ENCODE measurements at regions not wholly inside any gene's neighbourhood (a gene's known extent, or its start where the extent isn't known, plus 50 kb on each side); places are given as distances from the start of the nearest gene placed in this dataset.

DNA sequence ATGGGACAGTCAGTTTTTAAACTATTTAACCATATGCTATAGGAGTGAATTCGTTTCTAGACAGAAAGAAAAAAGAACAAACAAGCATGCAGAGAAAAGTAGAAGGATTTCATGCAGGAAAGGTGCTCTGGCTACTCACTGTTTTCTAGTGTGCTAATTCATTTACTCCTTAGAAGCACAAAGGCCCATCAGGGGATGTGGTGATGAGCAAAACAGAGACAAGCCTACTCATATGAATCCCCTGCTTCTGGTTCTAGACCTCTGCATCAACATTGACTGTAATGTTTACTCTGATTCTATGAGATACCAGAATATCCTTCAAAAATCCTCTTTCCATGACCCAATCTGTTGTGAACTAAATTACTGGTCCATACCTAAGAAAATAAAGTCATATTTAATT lies 801.9 kb downstream of the PLOD2 start:
- Histone ChIP-seq H3K14ac (ENCODE audit: low read length in 2 of 2) (no peak overlapping the region), H2AFZ (ENCODE audit: low read depth, low read length) (no peak overlapping the region), H3K4me1 (ENCODE audit: control insufficient read depth, insufficient read depth, low read depth, low read length) (peaks cover 2% of the 10 kb centered on the region), H2BK5ac (ENCODE audit: low read depth, low read length, poor library complexity, severe bottlenecking) (no peak overlapping the region), H3K4ac (ENCODE audit: low read depth in 1 of 2, low read length in 2 of 2) (no peak overlapping the region), H3K4me2 (ENCODE audit: low read length, poor library complexity, severe bottlenecking) (no peak overlapping the region), H3K79me1 (replicated peaks; ENCODE audit: low read length, poor library complexity, severe bottlenecking) (no peaks in the 10 kb centered on the region), H3K27ac (ENCODE audit: low read length, poor library complexity, severe bottlenecking) (no peak overlapping the region), H3K18ac (ENCODE audit: low read depth in 1 of 2, low read length in 2 of 2) (no peak overlapping the region), H2AK5ac (ENCODE audit: low read length, severe bottlenecking) (no peak overlapping the region), H3K9me3 (ENCODE audit: control insufficient read depth, low read length) (peaks cover 39% of the 10 kb centered on the region), H3K23ac (ENCODE audit: low read length in 2 of 2) (no peak overlapping the region), H3K4me3 (ENCODE audit: insufficient read depth in 1 of 2, low read depth in 1 of 2, low read length in 2 of 2) (no peak overlapping the region), H3K9ac (ENCODE audit: low read length) (no peak overlapping the region), H2BK15ac (ENCODE audit: low read depth, poor library complexity, severe bottlenecking) (no peak overlapping the region), H3K36me3 (ENCODE audit: control insufficient read depth in 1 of 2, insufficient read depth in 2 of 2, low read depth in 1 of 2, low read length in 2 of 2) (peaks cover 0 to 3% of the 10 kb centered on the region in 2 experiments), H3K27me3 (ENCODE audit: control insufficient read depth in 1 of 2, insufficient read depth in 1 of 2, low read length in 2 of 2) (no peaks in the 10 kb centered on the region), H2BK120ac (ENCODE audit: low read depth, low read length) (no peak overlapping the region), H2BK12ac (ENCODE audit: low read length in 2 of 2) (no peak overlapping the region), H4K8ac (ENCODE audit: low read length) (no peak overlapping the region), H4K91ac (ENCODE audit: low read length) (no peak overlapping the region)
- no peak for DNase-seq
- WGBS = 71% methylated on average over 1 of the region's 1 CpG

DNA sequence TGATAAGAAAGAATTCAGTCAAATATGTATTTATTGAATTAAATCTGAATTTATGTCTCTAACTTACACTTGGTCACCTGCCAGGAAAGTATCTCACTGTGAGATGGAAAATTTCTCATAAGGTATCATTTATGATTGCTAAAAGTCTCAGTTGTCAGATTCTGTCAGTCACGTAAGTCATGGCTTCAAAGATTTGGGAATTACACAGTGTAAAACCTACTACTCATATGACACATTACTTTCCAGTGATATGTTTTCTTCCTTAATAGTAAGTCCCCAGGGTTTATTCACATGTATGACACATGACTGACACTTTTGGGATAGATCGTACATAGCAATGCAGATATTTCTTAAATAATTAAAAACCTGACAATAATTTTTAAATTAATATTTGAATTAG lies 792.2 kb downstream of the PLOD2 start:
- no peaks in the 10 kb centered on the region for H3K27me3 ChIP-seq (ENCODE audit: control insufficient read depth in 1 of 2, insufficient read depth in 1 of 2, low read length in 2 of 2)
- H2BK5ac ChIP-seq (ENCODE audit: low read depth, low read length, poor library complexity, severe bottlenecking) = no peak overlapping the region
- H4K91ac ChIP-seq (ENCODE audit: low read length) = no peak overlapping the region
- no peak overlapping the region for H3K4me2 ChIP-seq (ENCODE audit: low read length, poor library complexity, severe bottlenecking)
- H3K4me3 ChIP-seq (ENCODE audit: insufficient read depth in 1 of 2, low read depth in 1 of 2, low read length in 2 of 2) = no peak overlapping the region
- H3K18ac ChIP-seq (ENCODE audit: low read depth in 1 of 2, low read length in 2 of 2) = no peak overlapping the region
- no peak overlapping the region for H2BK120ac ChIP-seq (ENCODE audit: low read depth, low read length)
- no peak overlapping the region for H3K4ac ChIP-seq (ENCODE audit: low read depth in 1 of 2, low read length in 2 of 2)
- no peak for DNase-seq
- no peak overlapping the region for H2AK5ac ChIP-seq (ENCODE audit: low read length, severe bottlenecking)
- H3K9me3 ChIP-seq (ENCODE audit: control insufficient read depth, low read length) = peaks cover 14% of the 10 kb centered on the region
- no peak overlapping the region for H3K27ac ChIP-seq (ENCODE audit: low read length, poor library complexity, severe bottlenecking)
- H3K36me3 ChIP-seq (ENCODE audit: control insufficient read depth in 1 of 2, insufficient read depth in 2 of 2, low read depth in 1 of 2, low read length in 2 of 2) = no peaks in the 10 kb centered on the region
- H2BK15ac ChIP-seq (ENCODE audit: low read depth, poor library complexity, severe bottlenecking) = no peak overlapping the region
- H2BK12ac ChIP-seq (ENCODE audit: low read length in 2 of 2) = no peak overlapping the region
- H3K9ac ChIP-seq (ENCODE audit: low read length) = no peak overlapping the region
- WGBS = 100% methylated on average over 1 of the region's 2 CpGs
- H4K8ac ChIP-seq (ENCODE audit: low read length) = no peak overlapping the region
- no peak overlapping the region for H2AFZ ChIP-seq (ENCODE audit: low read depth, low read length)
- no peaks in the 10 kb centered on the region for H3K4me1 ChIP-seq (ENCODE audit: control insufficient read depth, insufficient read depth, low read depth, low read length)
- H3K79me1 ChIP-seq (replicated peaks; ENCODE audit: low read length, poor library complexity, severe bottlenecking) = no peaks in the 10 kb centered on the region
- H3K23ac ChIP-seq (ENCODE audit: low read length in 2 of 2) = no peak overlapping the region
- no peak overlapping the region for H3K14ac ChIP-seq (ENCODE audit: low read length in 2 of 2)

DNA sequence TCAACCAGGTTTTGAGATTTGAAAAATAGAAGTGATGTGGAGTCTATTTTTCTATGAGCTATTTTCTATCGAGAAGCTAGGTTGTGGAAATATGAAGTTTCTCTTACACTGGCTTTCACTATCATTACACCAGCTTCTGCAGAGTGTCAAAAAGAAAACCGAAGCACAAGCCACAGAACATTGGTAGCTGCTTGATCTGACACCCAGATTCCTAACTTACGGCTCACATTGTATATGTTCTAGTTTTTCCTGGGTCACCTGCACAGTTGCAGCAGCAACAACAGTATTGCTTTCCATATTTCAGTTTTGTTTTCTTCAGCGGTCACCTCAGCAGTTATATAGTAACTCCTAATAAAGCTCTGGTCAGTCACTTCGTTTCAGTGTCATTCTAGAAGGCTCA lies 790.1 kb downstream of the PLOD2 start:
- H2BK5ac ChIP-seq (ENCODE audit: low read depth, low read length, poor library complexity, severe bottlenecking) = no peak overlapping the region
- H3K4me3 ChIP-seq (ENCODE audit: insufficient read depth in 1 of 2, low read depth in 1 of 2, low read length in 2 of 2) = no peak overlapping the region
- no peaks in the 10 kb centered on the region for H3K79me1 ChIP-seq (replicated peaks; ENCODE audit: low read length, poor library complexity, severe bottlenecking)
- no peak overlapping the region for H2BK12ac ChIP-seq (ENCODE audit: low read length in 2 of 2)
- no peak overlapping the region for H3K18ac ChIP-seq (ENCODE audit: low read depth in 1 of 2, low read length in 2 of 2)
- H2BK120ac ChIP-seq (ENCODE audit: low read depth, low read length) = no peak overlapping the region
- peaks cover 14% of the 10 kb centered on the region for H3K9me3 ChIP-seq (ENCODE audit: control insufficient read depth, low read length)
- no peak overlapping the region for H4K91ac ChIP-seq (ENCODE audit: low read length)
- H3K14ac ChIP-seq (ENCODE audit: low read length in 2 of 2) = no peak overlapping the region
- no peak overlapping the region for H3K27ac ChIP-seq (ENCODE audit: low read length, poor library complexity, severe bottlenecking)
- no peak overlapping the region for H3K4me2 ChIP-seq (ENCODE audit: low read length, poor library complexity, severe bottlenecking)
- DNase-seq = no peak
- H2BK15ac ChIP-seq (ENCODE audit: low read depth, poor library complexity, severe bottlenecking) = no peak overlapping the region
- H2AK5ac ChIP-seq (ENCODE audit: low read length, severe bottlenecking) = no peak overlapping the region
- H3K9ac ChIP-seq (ENCODE audit: low read length) = no peak overlapping the region
- H3K23ac ChIP-seq (ENCODE audit: low read length in 2 of 2) = no peak overlapping the region
- H2AFZ ChIP-seq (ENCODE audit: low read depth, low read length) = no peak overlapping the region
- WGBS = 78% methylated on average over 4 of the region's 5 CpGs
- no peaks in the 10 kb centered on the region for H3K27me3 ChIP-seq (ENCODE audit: control insufficient read depth in 1 of 2, insufficient read depth in 1 of 2, low read length in 2 of 2)
- H3K36me3 ChIP-seq (ENCODE audit: control insufficient read depth in 1 of 2, insufficient read depth in 2 of 2, low read depth in 1 of 2, low read length in 2 of 2) = no peaks in the 10 kb centered on the region
- H3K4ac ChIP-seq (ENCODE audit: low read depth in 1 of 2, low read length in 2 of 2) = no peak overlapping the region
- no peaks in the 10 kb centered on the region for H3K4me1 ChIP-seq (ENCODE audit: control insufficient read depth, insufficient read depth, low read depth, low read length)
- no peak overlapping the region for H4K8ac ChIP-seq (ENCODE audit: low read length)

DNA sequence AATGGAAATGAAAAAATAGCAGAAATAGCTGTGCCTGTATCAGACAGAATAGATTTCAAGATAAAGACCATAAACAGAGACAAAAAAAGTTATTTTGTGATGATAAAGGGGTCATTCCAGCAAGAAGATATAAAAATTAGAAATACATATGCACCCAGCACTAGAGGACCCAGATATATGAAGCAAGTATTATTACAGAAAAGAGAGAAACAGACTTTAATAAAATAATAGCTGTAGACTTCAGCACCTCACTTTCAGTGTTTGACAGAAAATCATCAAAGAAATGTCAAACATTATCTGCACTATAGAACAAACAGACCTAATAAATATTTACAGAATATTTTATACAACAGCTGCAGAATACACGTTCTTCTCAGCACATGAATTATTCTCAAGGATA lies 783.7 kb downstream of the PLOD2 start:
- Histone ChIP-seq H3K18ac (ENCODE audit: low read depth in 1 of 2, low read length in 2 of 2) (no peak overlapping the region), H3K36me3 (ENCODE audit: control insufficient read depth in 1 of 2, insufficient read depth in 2 of 2, low read depth in 1 of 2, low read length in 2 of 2) (no peaks in the 10 kb centered on the region), H3K27me3 (ENCODE audit: control insufficient read depth in 1 of 2, insufficient read depth in 1 of 2, low read length in 2 of 2) (no peaks in the 10 kb centered on the region), H3K4me3 (ENCODE audit: insufficient read depth in 1 of 2, low read depth in 1 of 2, low read length in 2 of 2) (no peak overlapping the region), H3K23ac (ENCODE audit: low read length in 2 of 2) (no peak overlapping the region), H2BK12ac (ENCODE audit: low read length in 2 of 2) (no peak overlapping the region), H3K4me2 (ENCODE audit: low read length, poor library complexity, severe bottlenecking) (no peak overlapping the region), H3K4me1 (ENCODE audit: control insufficient read depth, insufficient read depth, low read depth, low read length) (no peaks in the 10 kb centered on the region), H2BK5ac (ENCODE audit: low read depth, low read length, poor library complexity, severe bottlenecking) (no peak overlapping the region), H2AK5ac (ENCODE audit: low read length, severe bottlenecking) (no peak overlapping the region), H3K14ac (ENCODE audit: low read length in 2 of 2) (no peak overlapping the region), H3K79me1 (replicated peaks; ENCODE audit: low read length, poor library complexity, severe bottlenecking) (no peaks in the 10 kb centered on the region), H3K9me3 (ENCODE audit: control insufficient read depth, low read length) (peaks cover 4% of the 10 kb centered on the region), H3K27ac (ENCODE audit: low read length, poor library complexity, severe bottlenecking) (no peak overlapping the region), H2AFZ (ENCODE audit: low read depth, low read length) (no peak overlapping the region), H3K4ac (ENCODE audit: low read depth in 1 of 2, low read length in 2 of 2) (no peak overlapping the region), H3K9ac (ENCODE audit: low read length) (no peak overlapping the region), H4K91ac (ENCODE audit: low read length) (no peak overlapping the region), H2BK120ac (ENCODE audit: low read depth, low read length) (no peak overlapping the region), H4K8ac (ENCODE audit: low read length) (no peak overlapping the region), H2BK15ac (ENCODE audit: low read depth, poor library complexity, severe bottlenecking) (no peak overlapping the region)
- WGBS = no CpG with 5 or more reads among the region's 1 CpG
- no peak for DNase-seq
